ENCODE measurements at regions not wholly inside any gene's neighbourhood (a gene's known extent, or its start where the extent isn't known, plus 50 kb on each side); places are given as distances from the start of the nearest gene placed in this dataset.
A peak's percentile ranks its signal among the peaks of the same experiment; 100 is the strongest.

GRCh38 chr3:10629671-10630040 is 124.3 kb upstream of the ATP2B2 start:
- intact Hi-C loops (cut with DNase I; ENCODE audit: low total_unique reads) = no loop called here
- H3K4me3 ChIP-seq = no peak overlapping the region
- 78 to 86% (median 83%) methylated on average over 7 of the region's 7 CpGs for WGBS, 5 donors
- TF ChIP-seq POLR2A (IDR thresholded peaks at IDR 0.05) (no peak), POLR2AphosphoS5 (IDR thresholded peaks at IDR 0.05) (no peak), CTCF (IDR thresholded peaks at IDR 0.05 in 8 of 11, conservative IDR thresholded peaks at IDR 0.05 in 3 of 11) (no peak)
- peaks cover 0 to 22% (median 0%) of the 10 kb centered on the region in 7 donors for H3K27me3 ChIP-seq (replicated peaks in 1 of 7)
- DNase-seq = no peak
- no peaks in the 10 kb centered on the region for H3K9me3 ChIP-seq
- no peak overlapping the region for H3K27ac ChIP-seq
- no peaks in the 10 kb centered on the region for H3K4me1 ChIP-seq
- H3K36me3 ChIP-seq = no peaks in the 10 kb centered on the region

GRCh38 chr3:10631224-10631623 is 125.8 kb upstream of the ATP2B2 start:
- 85 to 98% (median 88%) methylated on average over 1 of the region's 1 CpG for whole genome bisulfite sequencing, 5 donors
- TF ChIP-seq POLR2AphosphoS5 (IDR thresholded peaks at IDR 0.05) = no peak
- no peak for TF ChIP-seq CTCF (IDR thresholded peaks at IDR 0.05 in 8 of 11, conservative IDR thresholded peaks at IDR 0.05 in 3 of 11)
- no peak for TF ChIP-seq POLR2A (IDR thresholded peaks at IDR 0.05)
- no peaks in the 10 kb centered on the region for H3K36me3 ChIP-seq

GRCh38 chr3:10632125-10632524 is 126.7 kb upstream of the ATP2B2 start:
- WGBS, 5 donors = 87 to 96% (median 94%) methylated on average over 6 of the region's 6 CpGs
- TF ChIP-seq POLR2AphosphoS5 (IDR thresholded peaks at IDR 0.05) (no peak), CTCF (IDR thresholded peaks at IDR 0.05 in 8 of 11, conservative IDR thresholded peaks at IDR 0.05 in 3 of 11) (no peak), POLR2A (IDR thresholded peaks at IDR 0.05) (no peak)
- Histone ChIP-seq H3K36me3 (no peaks in the 10 kb centered on the region), H3K4me1 (no peaks in the 10 kb centered on the region), H3K27ac (no peak overlapping the region), H3K27me3 (replicated peaks in 1 of 7) (peaks cover 0 to 36% (median 0%) of the 10 kb centered on the region in 7 donors), H3K4me3 (no peak overlapping the region), H3K9me3 (peaks cover 0 to 14% (median 9%) of the 10 kb centered on the region in 8 donors)
- intact Hi-C loops (cut with DNase I; ENCODE audit: low total_unique reads) = no loop called here
- DNase-seq = peak; percentile 16

More at GRCh38 chr3:10631224-10631623, 125.8 kb upstream of the ATP2B2 start:
- H3K4me3 ChIP-seq = no peak overlapping the region
- H3K9me3 ChIP-seq = peaks cover 0 to 5% (median 1%) of the 10 kb centered on the region in 8 donors
- H3K27ac ChIP-seq = no peak overlapping the region
- H3K27me3 ChIP-seq (replicated peaks in 1 of 7) = peaks cover 0 to 36% (median 0%) of the 10 kb centered on the region in 7 donors
- H3K4me1 ChIP-seq = no peaks in the 10 kb centered on the region
- peak; percentile 10 for DNase-seq
- intact Hi-C loops (cut with DNase I; ENCODE audit: low total_unique reads) = no loop called here

GRCh38 chr3:10632741-10633140 is 127.4 kb upstream of the ATP2B2 start:
- H3K36me3 ChIP-seq = no peaks in the 10 kb centered on the region
- no peaks in the 10 kb centered on the region for H3K4me1 ChIP-seq
- no peak overlapping the region for H3K27ac ChIP-seq
- 83 to 100% (median 93%) methylated on average over 1 to 3 of the region's 3 CpGs for WGBS, 5 donors
- peak; percentile 43 for DNase-seq
- intact Hi-C loops (cut with DNase I; ENCODE audit: low total_unique reads) = no loop called here
- H3K27me3 ChIP-seq (replicated peaks in 1 of 7) = peaks cover 0 to 36% (median 0%) of the 10 kb centered on the region in 7 donors
- H3K4me3 ChIP-seq = no peak overlapping the region
- H3K9me3 ChIP-seq = peaks cover 2 to 20% (median 15%) of the 10 kb centered on the region in 8 donors
- TF ChIP-seq POLR2AphosphoS5 (IDR thresholded peaks at IDR 0.05) = no peak
- TF ChIP-seq POLR2A (IDR thresholded peaks at IDR 0.05) = no peak
- TF ChIP-seq CTCF (IDR thresholded peaks at IDR 0.05 in 8 of 11, conservative IDR thresholded peaks at IDR 0.05 in 3 of 11) = no peak
